SK-N-SH (cell line): ENCODE measurements at regions not wholly inside any gene's neighbourhood (a gene's known extent, or its start where the extent isn't known, plus 50 kb on each side); places are given as distances from the start of the nearest gene placed in this dataset.

Experiments
- CTCF ChIA-PET: fragments of 300-600, 350-600 bp; formaldehyde crosslinking; extraction: SDS; loops from one replicate; lab custom pipeline; 2021; lab: Yijun Ruan, JAX
- POLR2A ChIA-PET: fragments of 350-600 bp; sonication (Branson Sonifier 250); formaldehyde crosslinking; extraction: SDS; loops from one replicate; lab custom pipeline; 2020; ENCODE audit warnings: antibody characterized with exemption, inconsistent platforms; lab: Yijun Ruan, JAX
- DNase-seq: peaks from one replicate; pipeline ENCODE4 v3.0.0; 2012
- H2AFZ ChIP-seq: fragments of 200-600 bp; sonication (generic); 2 replicates; pipeline ENCODE4 v1.8.1; 2016; ENCODE audit warnings: antibody characterized with exemption, mild to moderate bottlenecking, low read depth
- H3F3A ChIP-seq: fragments of 200-600 bp; sonication (generic); replicated peaks from 2 replicates; pipeline ENCODE3; 2016; ENCODE audit warnings: antibody characterized with exemption, mild to moderate bottlenecking; ENCODE audit not compliant: insufficient read depth
- H3K27ac ChIP-seq, 2 experiments: fragments of 200-500 bp in 1 of 2; fragments of 200-600 bp in 1 of 2; sonication (Bioruptor generic) in 1 of 2; sonication (generic), shearing (Covaris generic) in 1 of 2; 2 replicates each; pipeline versions ENCODE4 v1.5.1 to v1.6.1; 2014 to 2016; ENCODE audit warnings: low read depth in 2 of 2, inconsistent platforms in 1 of 2, low read length in 1 of 2, mild to moderate bottlenecking in 1 of 2, mixed read lengths in 1 of 2
- H3K27me3 ChIP-seq: fragments of 200-600 bp; sonication (generic), shearing (Covaris generic); 2 replicates; pipeline ENCODE4 v1.6.1; 2016; ENCODE audit warnings: mixed run types; ENCODE audit not compliant: insufficient read depth
- H3K36me3 ChIP-seq, 2 experiments: fragments of 200-500 bp in 1 of 2; fragments of 200-600 bp in 1 of 2; sonication (Bioruptor generic) in 1 of 2; sonication (generic) in 1 of 2; replicated peaks in 1 of 2; 2 replicates each; pipeline versions ENCODE3 to v1.5.1; 2014 to 2016; ENCODE audit warnings: low read length in 1 of 2, mild to moderate bottlenecking in 1 of 2; ENCODE audit not compliant: insufficient read depth in 2 of 2, control insufficient read depth in 1 of 2
- H3K4me1 ChIP-seq, 2 experiments: fragments of 200-500 bp in 1 of 2; fragments of 200-600 bp in 1 of 2; sonication (Bioruptor generic) in 1 of 2; sonication (generic), shearing (Covaris generic) in 1 of 2; 2 replicates each; pipeline versions ENCODE4 v1.5.1 to v1.6.1; 2014 to 2016; ENCODE audit warnings: low read depth in 1 of 2, low read length in 1 of 2, mixed run types in 1 of 2; ENCODE audit not compliant: insufficient read depth in 2 of 2, control insufficient read depth in 1 of 2
- H3K4me2 ChIP-seq: fragments of 200-600 bp; sonication (generic), shearing (Covaris generic); 2 replicates; pipeline ENCODE4 v1.6.1; 2017; ENCODE audit warnings: mixed run types
- H3K4me3 ChIP-seq, 2 experiments: fragments of 200-500 bp in 1 of 2; fragments of 200-600 bp in 1 of 2; sonication (Bioruptor generic) in 1 of 2; sonication (generic), shearing (Covaris generic) in 1 of 2; 2 replicates each; pipeline versions ENCODE4 v1.5.1 to v1.8.1; 2014 to 2016; ENCODE audit warnings: low read depth in 2 of 2, inconsistent platforms in 1 of 2, low read length in 1 of 2, mild to moderate bottlenecking in 1 of 2, mixed read lengths in 1 of 2, moderate library complexity in 1 of 2
- H3K79me2 ChIP-seq: fragments of 200-600 bp; sonication (generic); 2 replicates; pipeline ENCODE4 v1.8.1; 2017; ENCODE audit warnings: mild to moderate bottlenecking; ENCODE audit not compliant: insufficient read depth
- H3K9ac ChIP-seq: fragments of 200-600 bp; sonication (generic); 2 replicates; pipeline ENCODE4 v1.6.1; 2017; ENCODE audit warnings: mixed run types
- H3K9me2 ChIP-seq: fragments of 200-600 bp; sonication (generic); 2 replicates; pipeline ENCODE4 v1.6.1; 2017; ENCODE audit warnings: mixed run types
- H3K9me3 ChIP-seq: fragments of 200-600 bp; sonication (generic); 2 replicates; pipeline ENCODE4 v1.6.1; 2017; ENCODE audit warnings: mixed run types, mild to moderate bottlenecking, moderate library complexity
- H4K20me1 ChIP-seq: fragments of 200-600 bp; sonication (generic); 2 replicates; pipeline ENCODE4 v1.6.1; 2017; ENCODE audit warnings: mild to moderate bottlenecking, mixed run types; ENCODE audit not compliant: insufficient read depth
- CHD2 ChIP-seq: fragments of 150-350 bp; IDR thresholded peaks from 2 replicates; pipeline ENCODE4 v1.6.1; 2018; ENCODE audit warnings: low read length; ENCODE audit not compliant: partially characterized antibody
- EP300 ChIP-seq, 2 experiments: IDR thresholded peaks; 2 replicates each; pipeline versions ENCODE4 v1.4.0 to v1.6.1; 2012; ENCODE audit warnings: borderline replicate concordance in 1 of 2, low read depth in 1 of 2, low read length in 1 of 2
- EZH2phosphoT487 ChIP-seq: fragments of 200-600 bp; sonication (generic); IDR thresholded peaks from 2 replicates; pipeline ENCODE4 v1.6.1; 2017; ENCODE audit warnings: low read depth, mixed run types, mild to moderate bottlenecking, antibody characterized with exemption, moderate library complexity, borderline replicate concordance
- FOXM1 ChIP-seq: IDR thresholded peaks from 2 replicates; pipeline ENCODE4 v1.4.0; 2012; ENCODE audit warnings: low read depth, mild to moderate bottlenecking
- GABPA ChIP-seq: IDR thresholded peaks from 2 replicates; pipeline ENCODE4 v1.4.0; 2012; ENCODE audit warnings: low read depth, mild to moderate bottlenecking
- JUND ChIP-seq: IDR thresholded peaks from 2 replicates; pipeline ENCODE4 v1.4.0; 2012
- MXI1 ChIP-seq: IDR thresholded peaks from 2 replicates; pipeline ENCODE4 v1.6.1; 2012; ENCODE audit warnings: mild to moderate bottlenecking, low read depth, low read length, improper control_type of control experiment
- NRF1 ChIP-seq: IDR thresholded peaks from 2 replicates; pipeline ENCODE4 v1.6.1; 2012; ENCODE audit warnings: low read depth, mild to moderate bottlenecking, low read length
- RAD21 ChIP-seq: IDR thresholded peaks from 2 replicates; pipeline ENCODE4 v1.6.1; 2012; ENCODE audit warnings: mild to moderate bottlenecking, low read length
- RCOR1 ChIP-seq: fragments of 150-350 bp; IDR thresholded peaks from 2 replicates; pipeline ENCODE4 v1.6.1; 2017; ENCODE audit warnings: antibody characterized with exemption, low read length
- RFX5 ChIP-seq: IDR thresholded peaks from 2 replicates; pipeline ENCODE4 v1.6.1; 2012; ENCODE audit warnings: mild to moderate bottlenecking, improper control_type of control experiment, low read length
- YY1 ChIP-seq: IDR thresholded peaks from 2 replicates; pipeline ENCODE4 v1.4.0; 2012; ENCODE audit warnings: low read depth, mild to moderate bottlenecking
- WGBS: methylation state at CpG from one replicate; pipeline ENCODE4 v1.1.6; 2017; ENCODE audit warnings: low lambda C conversion rate; 5-methylcytosine and 5-hydroxymethylcytosine counted together
- TF ChIP-seq, protein P1 (sequence below): fragments of 200-600 bp; sonication (generic); IDR thresholded peaks from 2 replicates; pipeline ENCODE4 v1.6.1; 2017; ENCODE audit warnings: antibody characterized with exemption, mild to moderate bottlenecking, moderate library complexity
- TF ChIP-seq, protein P2 (sequence below): IDR thresholded peaks from 2 replicates; pipeline ENCODE4 v1.6.1; 2012; ENCODE audit warnings: mild to moderate bottlenecking, low read depth, low read length, moderate library complexity
- TF ChIP-seq, protein P3 (sequence below): IDR thresholded peaks from 2 replicates; pipeline ENCODE4 v1.4.0; 2012; ENCODE audit warnings: low read depth, borderline replicate concordance

DNA sequence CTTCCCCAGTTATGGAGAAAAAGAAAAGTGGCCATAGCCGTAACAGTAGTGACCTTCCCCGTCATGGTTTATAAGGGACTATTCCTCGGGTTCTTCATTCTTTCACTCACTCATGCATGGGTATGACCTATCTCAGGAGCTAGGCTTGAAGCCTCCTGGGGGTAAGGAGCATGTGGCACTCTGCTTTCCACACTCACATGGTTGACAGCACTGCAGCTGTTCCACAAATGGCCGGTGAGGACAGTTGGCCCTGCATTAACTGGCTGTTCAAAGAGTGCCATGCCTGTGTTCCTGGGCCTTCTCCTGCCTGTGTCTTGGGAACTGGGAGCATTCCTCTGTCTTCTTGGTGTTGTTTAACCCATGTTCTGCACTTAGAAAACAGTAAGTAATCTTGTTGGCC lies 66.2 kb upstream of the PNMA1 start:
- 97% methylated on average over 4 of the region's 4 CpGs for WGBS

More for the DNA sequence above, 66.2 kb upstream of the PNMA1 start:
- peaks cover 18 to 25% of the 10 kb centered on the region in 2 experiments for H3K4me1 ChIP-seq
- H3F3A ChIP-seq: peaks cover 6% of the 10 kb centered on the region
- DNase-seq: no peak
- TF ChIP-seq MXI1 (no peak), YY1 (no peak), RFX5 (no peak), RAD21 (no peak), CHD2 (no peak), EP300 (IDR thresholded peaks at IDR 0.05; ENCODE audit: borderline replicate concordance in 1 of 2, low read depth in 1 of 2, low read length in 1 of 2) (no peak), NRF1 (no peak), FOXM1 (no peak), EZH2phosphoT487 (no peak), RCOR1 (no peak), GABPA (no peak), JUND (no peak)
- TF ChIP-seq, protein P1, sequence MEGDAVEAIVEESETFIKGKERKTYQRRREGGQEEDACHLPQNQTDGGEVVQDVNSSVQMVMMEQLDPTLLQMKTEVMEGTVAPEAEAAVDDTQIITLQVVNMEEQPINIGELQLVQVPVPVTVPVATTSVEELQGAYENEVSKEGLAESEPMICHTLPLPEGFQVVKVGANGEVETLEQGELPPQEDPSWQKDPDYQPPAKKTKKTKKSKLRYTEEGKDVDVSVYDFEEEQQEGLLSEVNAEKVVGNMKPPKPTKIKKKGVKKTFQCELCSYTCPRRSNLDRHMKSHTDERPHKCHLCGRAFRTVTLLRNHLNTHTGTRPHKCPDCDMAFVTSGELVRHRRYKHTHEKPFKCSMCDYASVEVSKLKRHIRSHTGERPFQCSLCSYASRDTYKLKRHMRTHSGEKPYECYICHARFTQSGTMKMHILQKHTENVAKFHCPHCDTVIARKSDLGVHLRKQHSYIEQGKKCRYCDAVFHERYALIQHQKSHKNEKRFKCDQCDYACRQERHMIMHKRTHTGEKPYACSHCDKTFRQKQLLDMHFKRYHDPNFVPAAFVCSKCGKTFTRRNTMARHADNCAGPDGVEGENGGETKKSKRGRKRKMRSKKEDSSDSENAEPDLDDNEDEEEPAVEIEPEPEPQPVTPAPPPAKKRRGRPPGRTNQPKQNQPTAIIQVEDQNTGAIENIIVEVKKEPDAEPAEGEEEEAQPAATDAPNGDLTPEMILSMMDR: no peak
- TF ChIP-seq, protein P2, sequence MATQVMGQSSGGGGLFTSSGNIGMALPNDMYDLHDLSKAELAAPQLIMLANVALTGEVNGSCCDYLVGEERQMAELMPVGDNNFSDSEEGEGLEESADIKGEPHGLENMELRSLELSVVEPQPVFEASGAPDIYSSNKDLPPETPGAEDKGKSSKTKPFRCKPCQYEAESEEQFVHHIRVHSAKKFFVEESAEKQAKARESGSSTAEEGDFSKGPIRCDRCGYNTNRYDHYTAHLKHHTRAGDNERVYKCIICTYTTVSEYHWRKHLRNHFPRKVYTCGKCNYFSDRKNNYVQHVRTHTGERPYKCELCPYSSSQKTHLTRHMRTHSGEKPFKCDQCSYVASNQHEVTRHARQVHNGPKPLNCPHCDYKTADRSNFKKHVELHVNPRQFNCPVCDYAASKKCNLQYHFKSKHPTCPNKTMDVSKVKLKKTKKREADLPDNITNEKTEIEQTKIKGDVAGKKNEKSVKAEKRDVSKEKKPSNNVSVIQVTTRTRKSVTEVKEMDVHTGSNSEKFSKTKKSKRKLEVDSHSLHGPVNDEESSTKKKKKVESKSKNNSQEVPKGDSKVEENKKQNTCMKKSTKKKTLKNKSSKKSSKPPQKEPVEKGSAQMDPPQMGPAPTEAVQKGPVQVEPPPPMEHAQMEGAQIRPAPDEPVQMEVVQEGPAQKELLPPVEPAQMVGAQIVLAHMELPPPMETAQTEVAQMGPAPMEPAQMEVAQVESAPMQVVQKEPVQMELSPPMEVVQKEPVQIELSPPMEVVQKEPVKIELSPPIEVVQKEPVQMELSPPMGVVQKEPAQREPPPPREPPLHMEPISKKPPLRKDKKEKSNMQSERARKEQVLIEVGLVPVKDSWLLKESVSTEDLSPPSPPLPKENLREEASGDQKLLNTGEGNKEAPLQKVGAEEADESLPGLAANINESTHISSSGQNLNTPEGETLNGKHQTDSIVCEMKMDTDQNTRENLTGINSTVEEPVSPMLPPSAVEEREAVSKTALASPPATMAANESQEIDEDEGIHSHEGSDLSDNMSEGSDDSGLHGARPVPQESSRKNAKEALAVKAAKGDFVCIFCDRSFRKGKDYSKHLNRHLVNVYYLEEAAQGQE: no peak
- TF ChIP-seq, protein P3, sequence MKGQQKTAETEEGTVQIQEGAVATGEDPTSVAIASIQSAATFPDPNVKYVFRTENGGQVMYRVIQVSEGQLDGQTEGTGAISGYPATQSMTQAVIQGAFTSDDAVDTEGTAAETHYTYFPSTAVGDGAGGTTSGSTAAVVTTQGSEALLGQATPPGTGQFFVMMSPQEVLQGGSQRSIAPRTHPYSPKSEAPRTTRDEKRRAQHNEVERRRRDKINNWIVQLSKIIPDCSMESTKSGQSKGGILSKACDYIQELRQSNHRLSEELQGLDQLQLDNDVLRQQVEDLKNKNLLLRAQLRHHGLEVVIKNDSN: no peak
- peaks cover 91% of the 10 kb centered on the region for H3K79me2 ChIP-seq
- no peak overlapping the region for H3K4me3 ChIP-seq
- H3K9me2 ChIP-seq: no peaks in the 10 kb centered on the region
- no peaks in the 10 kb centered on the region for H3K9me3 ChIP-seq
- ChIA-PET POLR2A (no interaction called here), CTCF (interaction anchor here (0.9 kb wide), 1 partner anchor 9 kb away, joined by 3 read pairs; no protein-coding TSS in a partner anchor)
- no peak overlapping the region for H2AFZ ChIP-seq
- H3K36me3 ChIP-seq: no peaks in the 10 kb centered on the region
- H3K27ac ChIP-seq: no peak overlapping the region
- H3K9ac ChIP-seq: no peak overlapping the region
- peaks cover 23% of the 10 kb centered on the region for H4K20me1 ChIP-seq
- no peak overlapping the region for H3K4me2 ChIP-seq
- H3K27me3 ChIP-seq: no peaks in the 10 kb centered on the region
